Kidney glomerular epithelial cell (primary cell): ENCODE measurements at regions not wholly inside any gene's neighbourhood (a gene's known extent, or its start where the extent isn't known, plus 50 kb on each side); places are given as distances from the start of the nearest gene placed in this dataset.
"Not testable (repeated sequence)": the region's sequence is repeated elsewhere in the genome, so short reads cannot be mapped to it uniquely, and the experiment has no call there.

ENCODE experiments used
- DNase-seq: peaks from one replicate; lab custom pipeline; 2025; lab: John Stamatoyannopoulos, UW

DNA sequence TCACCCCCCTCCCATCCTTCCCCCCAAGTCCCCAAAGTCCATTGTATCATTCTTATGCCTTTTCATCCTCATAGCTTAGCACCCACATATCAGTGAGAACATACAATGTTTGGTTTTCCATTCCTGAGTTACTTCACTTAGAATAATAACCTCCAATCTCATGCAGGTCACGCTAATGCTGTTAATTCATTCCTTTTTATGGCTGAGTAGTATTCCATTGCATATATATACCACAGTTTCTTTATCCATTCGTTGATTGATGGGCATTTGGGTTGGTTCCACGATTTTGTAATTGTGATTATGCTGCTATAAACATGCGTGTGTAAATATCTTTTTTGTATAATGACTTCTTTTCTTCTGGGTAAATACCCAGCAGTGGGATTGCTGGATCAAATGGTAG is 621.9 kb upstream of the NRP1 start:
- not testable (repeated sequence) for DNase-seq

- no peak for DNase-seq
Observed at GRCh38 chr10:33955676-33956075, 621.2 kb upstream of the NRP1 start.

DNA sequence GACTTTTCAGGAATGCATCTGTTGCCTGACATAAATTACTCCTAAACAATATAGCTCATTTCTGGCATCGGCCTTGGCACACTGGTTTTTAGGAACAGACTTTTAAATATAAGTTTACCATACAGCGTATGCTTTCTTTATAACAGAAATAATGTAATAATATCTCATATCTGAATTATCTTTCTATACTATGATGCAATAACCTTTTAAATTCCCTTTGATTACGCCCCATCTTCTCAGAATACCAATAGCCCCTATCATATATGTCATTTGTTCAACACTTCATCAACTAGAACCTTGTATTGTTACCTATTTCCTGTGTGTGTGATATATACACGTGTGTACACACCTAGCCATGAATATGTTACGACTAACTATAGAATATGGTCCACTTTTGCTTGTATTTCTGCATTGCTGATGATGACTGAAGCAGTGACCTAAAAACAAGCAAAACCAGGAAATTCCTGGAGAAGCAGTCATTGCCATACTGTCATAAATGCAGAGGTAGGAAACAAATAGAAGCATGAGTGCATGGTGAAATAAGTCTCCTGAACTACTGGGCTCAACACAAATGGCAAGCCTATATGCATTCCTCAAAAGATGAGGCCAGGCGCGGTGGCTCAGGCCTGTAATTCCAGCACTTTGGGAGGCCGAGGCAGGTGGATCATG is 618.4 kb upstream of the NRP1 start:
- DNase-seq: no peak

DNA sequence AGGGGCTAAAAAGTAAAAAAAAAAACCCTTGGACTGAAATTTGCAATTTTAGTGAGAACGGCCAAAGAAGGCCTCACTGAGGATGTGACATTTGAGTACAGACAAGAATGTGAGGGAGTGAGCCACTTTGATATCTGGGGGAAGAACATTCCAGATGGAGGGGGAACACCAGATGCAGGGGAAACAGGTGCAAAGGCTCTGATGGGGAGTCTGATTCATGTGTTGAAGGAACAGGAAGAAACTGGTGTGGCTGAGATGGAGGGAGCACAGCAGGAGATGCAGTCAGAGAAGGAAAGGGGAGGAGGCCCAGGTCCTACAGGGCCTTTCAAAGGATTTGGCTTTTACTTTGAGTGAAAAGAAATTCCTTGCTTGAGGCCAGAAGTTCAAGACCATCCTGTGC is 615.7 kb upstream of the NRP1 start:
- no peak for DNase-seq

DNA sequence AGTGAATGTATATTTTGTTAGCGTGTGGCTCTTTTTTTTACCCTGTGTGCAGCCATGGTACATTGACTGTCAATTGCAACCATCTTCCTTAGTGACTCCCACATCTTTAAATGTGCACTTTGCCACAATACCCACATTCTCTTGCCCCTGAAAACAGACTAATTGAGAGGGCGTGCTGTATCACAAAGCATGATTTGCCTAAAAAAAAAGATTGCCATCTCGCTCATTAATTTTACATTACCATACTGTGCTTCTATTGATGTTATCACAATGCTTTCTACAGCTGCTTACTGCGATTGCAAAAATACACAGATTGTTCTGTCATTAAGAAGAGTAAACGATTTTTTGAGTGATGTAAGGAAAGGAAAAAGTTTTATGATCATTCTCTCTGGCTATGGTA is 613.1 kb upstream of the NRP1 start:
- DNase-seq: no peak

GRCh38 chr10:33945051-33945450 is 610.6 kb upstream of the NRP1 start:
- DNase-seq: no peak

DNA sequence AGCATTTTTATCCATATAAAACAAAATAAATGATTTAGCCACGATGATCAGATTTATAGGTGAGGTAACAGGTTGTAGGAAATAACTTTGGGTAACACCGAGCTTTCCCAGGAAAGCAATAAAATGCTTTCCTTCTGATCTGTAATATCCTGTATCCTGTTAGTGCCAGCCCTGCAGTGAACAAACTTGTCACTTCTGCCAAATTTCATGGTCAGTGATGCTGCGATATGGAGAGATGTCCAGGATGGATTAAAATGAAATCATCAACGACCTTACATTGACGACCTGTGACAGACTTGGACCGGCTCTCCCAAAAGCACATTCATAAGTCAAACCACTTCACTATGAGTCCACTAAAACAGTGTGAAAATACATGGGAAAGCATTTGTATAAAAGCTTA is 608.0 kb upstream of the NRP1 start:
- no peak for DNase-seq

DNA sequence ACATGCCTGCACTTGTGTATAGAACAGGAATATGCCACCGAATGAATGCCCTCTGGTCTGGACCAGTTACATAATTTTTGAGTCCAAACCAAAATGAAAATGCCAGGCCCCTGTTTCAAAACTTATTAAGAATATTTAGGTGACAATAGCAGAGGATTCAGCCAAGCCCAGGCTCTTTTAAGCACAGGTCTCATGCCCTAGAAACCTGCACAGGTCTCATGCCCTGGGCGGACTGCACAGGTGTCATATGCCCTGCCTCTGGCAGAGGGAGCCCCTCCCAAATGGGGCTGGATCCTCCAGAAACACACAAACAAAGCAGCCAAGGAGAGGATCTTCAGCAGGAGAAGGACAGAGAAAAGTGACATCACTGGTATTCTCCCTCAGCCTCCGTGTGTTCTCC is 605.4 kb upstream of the NRP1 start:
- DNase-seq: no peak

- no peak for DNase-seq
Observed at GRCh38 chr10:33939410-33939809, 604.9 kb upstream of the NRP1 start.

DNA sequence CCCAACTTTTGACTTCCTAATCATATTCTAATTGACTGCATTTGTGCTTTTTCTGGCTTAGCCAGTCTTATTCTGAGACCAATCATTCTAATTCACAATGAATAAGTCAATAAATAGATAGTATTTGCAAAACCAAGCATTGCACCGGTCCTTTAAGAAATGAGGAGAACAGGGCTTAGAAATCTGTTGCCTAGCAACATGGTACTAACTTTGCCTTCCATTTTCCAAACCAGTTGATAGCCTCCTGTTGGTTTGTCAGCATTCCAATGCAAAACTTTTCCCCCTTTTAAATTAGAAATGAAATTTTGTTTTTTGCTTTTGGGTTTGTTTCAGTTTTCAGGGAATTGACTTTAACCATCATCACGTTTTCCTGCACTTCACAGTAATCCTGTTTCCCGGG is 603.5 kb upstream of the NRP1 start:
- DNase-seq: peak; percentile 11

DNA sequence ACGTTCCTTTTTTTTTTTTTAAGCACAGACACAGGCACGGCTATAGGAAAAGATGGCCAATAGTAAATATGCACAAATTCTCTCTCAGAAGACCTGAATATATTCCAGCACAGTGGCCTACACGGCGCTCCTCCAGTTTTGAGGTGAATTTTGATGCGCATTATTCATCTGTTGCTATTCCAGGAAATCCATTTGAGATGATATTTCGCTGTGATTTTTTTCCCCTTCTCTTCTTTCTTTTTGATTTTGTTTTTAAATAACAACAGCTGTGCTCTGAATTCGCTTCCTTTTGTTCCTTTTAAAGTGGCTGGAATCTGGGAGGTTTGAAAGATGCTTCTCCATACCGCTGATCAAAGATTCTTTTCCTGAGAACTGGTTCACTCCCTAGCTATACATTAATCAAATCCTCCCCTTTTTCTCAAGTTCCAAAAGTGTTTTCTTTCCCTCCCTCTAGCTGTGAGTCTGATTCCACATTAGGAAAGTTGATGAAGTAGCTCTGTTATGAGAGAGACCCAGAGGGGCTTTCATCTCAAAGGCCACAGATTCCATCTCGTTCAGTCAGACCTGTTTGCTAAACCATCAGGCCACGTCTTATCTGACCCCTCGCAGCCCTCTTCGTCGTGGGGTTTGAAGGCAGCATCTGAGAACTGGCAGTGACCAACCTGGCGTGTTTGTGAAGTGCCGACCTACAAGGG is 602.7 kb upstream of the NRP1 start:
- DNase-seq: peak; percentile 90

- no peak for DNase-seq
Observed at GRCh38 chr10:33935350-33935749, 600.9 kb upstream of the NRP1 start.

- DNase-seq: no peak
Observed at GRCh38 chr10:33930079-33930478, 595.6 kb upstream of the NRP1 start.

GRCh38 chr10:33927347-33927746 is 592.9 kb upstream of the NRP1 start:
- peak; percentile 88 for DNase-seq

DNA sequence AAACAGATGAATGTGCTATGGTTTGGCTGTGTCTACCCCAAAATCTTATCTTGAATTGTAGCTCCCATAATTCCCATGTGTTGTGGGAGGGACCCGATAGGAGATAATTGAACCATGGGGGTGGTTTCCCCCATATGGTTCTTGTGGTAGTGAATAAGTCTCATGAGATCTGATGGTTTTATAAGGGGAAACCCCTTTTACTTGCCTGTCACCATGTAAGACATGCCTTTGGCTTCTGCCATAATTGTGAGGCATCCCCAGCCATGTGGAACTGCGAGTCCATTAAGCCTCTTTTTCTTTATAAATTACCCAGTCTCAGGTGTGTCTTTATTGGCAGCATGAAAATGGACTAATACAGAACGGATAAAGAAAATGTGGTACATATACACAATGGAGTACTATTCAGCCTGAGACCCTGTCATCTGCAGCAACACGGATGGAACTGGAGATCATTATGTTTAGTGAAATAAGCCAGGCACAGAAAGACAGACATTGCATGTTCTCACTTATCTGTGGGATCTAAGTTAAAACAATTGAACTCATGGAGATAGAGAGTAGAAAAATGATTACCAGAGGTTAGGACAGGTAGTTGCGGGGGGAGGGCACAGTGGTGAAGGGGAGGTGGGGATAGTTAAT is 587.6 kb upstream of the NRP1 start:
- no peak for DNase-seq

GRCh38 chr10:33920351-33920750 is 585.9 kb upstream of the NRP1 start:
- no peak for DNase-seq

DNA sequence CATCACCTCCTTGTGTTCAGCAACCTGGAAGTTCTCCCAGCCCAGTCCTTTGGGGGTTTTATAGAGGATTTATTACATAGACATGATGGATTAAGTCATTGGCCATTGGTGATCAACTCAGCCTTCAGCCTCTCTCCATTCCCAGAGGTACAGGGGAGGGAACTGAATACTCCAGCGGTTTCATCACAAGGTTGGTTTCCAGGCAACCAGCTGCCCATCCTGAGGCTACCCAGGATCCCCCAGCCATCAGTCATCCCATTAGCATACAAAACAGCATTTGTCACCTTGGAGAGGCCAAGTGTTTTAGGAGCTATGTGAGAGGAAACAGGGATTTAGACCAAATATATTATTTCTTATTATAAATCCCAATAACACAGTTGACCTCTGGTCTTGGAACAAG is 584.8 kb upstream of the NRP1 start:
- DNase-seq: no peak

GRCh38 chr10:33917069-33917780 is 582.8 kb upstream of the NRP1 start:
- DNase-seq: no peak

GRCh38 chr10:33914746-33915145 is 580.3 kb upstream of the NRP1 start:
- DNase-seq: no peak

DNA sequence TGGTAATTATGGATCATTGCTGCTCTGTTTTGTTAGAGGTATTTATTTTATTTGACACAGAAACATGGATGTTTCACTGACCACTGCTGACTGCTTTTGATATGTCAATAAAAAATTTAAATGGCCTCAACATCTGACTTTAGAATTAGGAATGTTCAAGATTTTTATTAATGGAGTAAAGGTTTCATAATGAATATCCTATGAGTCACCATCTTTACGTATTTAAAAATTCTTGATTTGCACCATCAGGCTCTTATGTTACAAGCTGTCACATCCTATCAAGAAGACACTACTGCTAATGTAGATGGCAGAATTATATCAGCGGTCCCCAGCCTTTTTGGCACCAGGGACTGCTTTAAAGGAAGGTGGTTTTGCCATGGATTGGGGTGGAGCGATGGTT is 578.7 kb upstream of the NRP1 start:
- no peak for DNase-seq

DNA sequence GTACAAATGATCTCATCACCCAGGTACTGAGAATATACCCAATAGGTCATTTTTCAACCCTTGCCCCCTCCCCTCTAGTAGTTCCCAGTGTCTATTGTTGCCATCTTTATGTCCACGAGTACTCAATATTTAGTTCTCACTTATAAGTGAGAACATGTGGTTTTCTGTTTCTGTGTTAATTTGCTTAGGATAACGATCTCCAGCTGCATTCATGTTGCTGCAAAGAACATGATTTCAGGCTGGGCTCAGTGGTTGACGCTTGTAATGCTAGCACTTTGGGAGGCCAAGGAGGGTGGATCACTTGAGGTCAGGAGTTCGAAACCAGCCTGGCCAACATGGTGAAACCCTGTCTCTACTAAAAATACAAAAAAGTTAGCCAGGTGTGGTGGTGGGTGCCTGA is 575.0 kb upstream of the NRP1 start:
- DNase-seq: not testable (repeated sequence)

DNA sequence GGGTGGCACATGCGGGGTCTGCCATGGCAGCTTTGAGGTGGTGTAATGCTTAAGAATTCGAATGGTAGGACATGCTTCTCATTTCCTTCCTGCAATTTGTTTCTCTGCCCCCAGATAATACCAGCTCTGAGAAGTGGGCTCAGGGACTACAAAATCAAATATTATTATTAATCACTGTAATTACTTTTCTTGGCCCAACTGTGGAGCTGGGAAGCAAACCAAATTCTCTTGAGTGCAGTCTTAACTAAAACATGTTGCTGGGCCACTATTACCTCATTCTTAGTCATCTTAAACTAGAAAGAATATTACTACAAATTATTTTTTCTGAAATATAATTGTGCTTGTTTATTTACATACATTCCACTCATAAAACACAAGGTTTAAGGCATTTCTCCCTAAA is 566.7 kb upstream of the NRP1 start:
- DNase-seq: no peak

DNA sequence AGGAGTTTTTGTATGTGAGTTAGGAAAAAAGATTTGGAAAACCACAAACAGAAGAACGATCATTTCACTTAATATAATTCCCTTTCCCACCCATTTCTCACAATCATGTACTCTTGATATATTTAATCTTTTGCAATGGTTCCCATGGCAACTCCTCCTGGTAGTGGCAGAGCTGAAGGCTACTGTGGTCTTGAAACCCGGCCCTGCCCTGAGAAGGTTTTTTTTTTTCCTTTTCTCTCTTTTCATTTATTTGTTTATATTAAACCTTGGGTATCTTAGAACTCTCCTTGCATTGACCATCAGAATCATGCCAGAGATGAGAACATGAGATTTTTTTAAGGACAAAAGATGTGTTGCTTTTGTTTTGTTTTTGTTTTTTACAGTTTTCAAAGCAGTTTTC is 566.1 kb upstream of the NRP1 start:
- no peak for DNase-seq
